Glomerular visceral epithelial cell (primary cell): ENCODE measurements at regions not wholly inside any gene's neighbourhood (a gene's known extent, or its start where the extent isn't known, plus 50 kb on each side); places are given as distances from the start of the nearest gene placed in this dataset.
"Not testable (repeated sequence)": the region's sequence is repeated elsewhere in the genome, so short reads cannot be mapped to it uniquely, and the experiment has no call there.

Experiments used
- DNase-seq: peaks from one replicate; pipeline ENCODE4 v3.0.0-alpha.2; 2016; ENCODE audit errors: extremely low spot score

- DNase-seq, result not testable (repeated sequence)
Measured at GRCh38 chr15:19844061-19844460, 697.5 kb downstream of the GOLGA6L6 start.
